AG09309 (cell line): ENCODE measurements at regions not wholly inside any gene's neighbourhood (a gene's known extent, or its start where the extent isn't known, plus 50 kb on each side); places are given as distances from the start of the nearest gene placed in this dataset.

Experiments used
- DNase-seq: peaks from one replicate; pipeline ENCODE4 v3.0.0-alpha.2; 2010; ENCODE audit warnings: low read depth
- H3K4me3 ChIP-seq: 2 replicates; pipeline ENCODE4 v1.5.1; 2011; ENCODE audit warnings: mild to moderate bottlenecking, low read depth, low read length, moderate library complexity; ENCODE audit not compliant: control insufficient read depth
- CTCF ChIP-seq: IDR thresholded peaks from 2 replicates; pipeline ENCODE4 v1.5.1; 2011; ENCODE audit warnings: mild to moderate bottlenecking, low read depth, low read length, inconsistent platforms; ENCODE audit not compliant: insufficient read depth, control insufficient read depth; ENCODE audit errors: missing control alignments

GRCh38 chr16:73915140-73915539 is 381.5 kb upstream of the PSMD7 start:
- TF ChIP-seq CTCF: no peak
- DNase-seq: no peak
- H3K4me3 ChIP-seq: no peak overlapping the region

GRCh38 chr16:73912850-73913249 is 383.8 kb upstream of the PSMD7 start:
- no peak overlapping the region for H3K4me3 ChIP-seq
- DNase-seq: no peak
- TF ChIP-seq CTCF: no peak

DNA sequence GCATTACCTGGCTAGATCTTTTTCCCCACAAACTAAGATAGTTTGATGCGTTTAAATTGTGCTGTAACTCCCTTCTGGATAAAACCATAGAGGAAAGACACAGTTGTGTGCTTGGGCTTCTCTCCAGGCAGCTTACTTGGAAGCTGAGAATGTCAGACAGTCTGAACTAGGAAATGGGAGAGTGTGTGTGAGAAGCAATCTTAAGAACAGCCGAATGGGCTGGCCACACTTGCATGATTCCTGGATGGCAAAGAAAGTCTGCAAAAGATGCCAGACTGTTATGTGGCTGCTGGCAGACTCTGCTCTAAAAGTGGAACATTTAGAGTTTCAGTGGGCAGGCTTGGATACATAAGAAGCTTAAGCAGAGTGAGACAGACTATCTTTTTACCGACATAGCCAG is 384.3 kb upstream of the PSMD7 start:
- TF ChIP-seq CTCF: no peak
- no peak overlapping the region for H3K4me3 ChIP-seq
- DNase-seq: no peak

DNA sequence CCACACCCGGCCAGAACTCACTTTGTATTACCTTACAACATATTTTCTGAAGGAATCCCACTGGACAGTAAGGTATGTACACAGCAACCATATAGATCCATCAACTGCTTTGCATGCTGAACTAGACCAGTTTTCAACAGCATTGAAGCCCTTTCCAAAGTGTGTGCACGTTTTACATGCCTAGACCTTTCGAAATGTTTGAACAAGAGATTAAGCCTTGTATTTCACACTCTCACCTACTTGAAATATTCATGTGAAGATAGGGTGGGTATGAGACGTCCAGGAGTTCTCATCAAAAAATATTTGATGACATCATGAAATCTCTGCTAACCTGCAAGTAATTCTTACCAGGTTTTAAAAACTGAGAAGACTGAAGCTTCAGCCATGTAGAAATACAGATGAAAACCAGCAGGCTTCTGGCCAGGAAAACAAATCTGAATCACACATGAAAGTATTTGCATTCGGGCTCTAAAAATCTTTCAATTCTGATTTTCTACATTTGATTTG is 387.0 kb upstream of the PSMD7 start:
- no peak for TF ChIP-seq CTCF
- DNase-seq: no peak
- H3K4me3 ChIP-seq: no peak overlapping the region

DNA sequence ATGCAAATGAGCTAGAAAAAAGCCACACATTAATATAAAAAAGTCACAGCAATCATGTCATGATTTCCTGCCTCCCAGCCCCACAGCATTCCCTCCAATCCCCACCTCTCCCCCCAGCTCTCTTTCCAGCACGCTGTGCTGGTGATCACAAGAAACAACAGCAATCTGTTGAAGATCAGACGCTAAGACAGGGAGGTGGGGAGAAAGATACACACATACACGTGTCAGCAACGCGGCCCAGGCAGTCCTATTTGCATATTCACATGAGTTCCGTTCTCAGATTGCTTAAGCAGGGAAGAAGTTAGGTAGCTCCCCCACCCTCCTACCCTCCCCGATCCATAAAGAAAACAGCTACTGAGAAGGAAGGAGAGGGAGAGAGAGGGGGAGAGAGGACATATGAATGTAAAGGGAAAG is 405.5 kb upstream of the PSMD7 start:
- no peak overlapping the region for H3K4me3 ChIP-seq
- TF ChIP-seq CTCF: no peak
- no peak for DNase-seq

- TF ChIP-seq CTCF: no peak
- no peak for DNase-seq
- no peak overlapping the region for H3K4me3 ChIP-seq
Observed at GRCh38 chr16:73890186-73891128, 406.2 kb upstream of the PSMD7 start.
